Stimulated activated CD4-positive, alpha-beta T cell treated with anti-CD3 and anti-CD28 coated beads, Interleukin-1b, Interleukin-23, amount 100 ng/mL, for 24 hours (primary cell): ENCODE measurements at regions not wholly inside any gene's neighbourhood (a gene's known extent, or its start where the extent isn't known, plus 50 kb on each side); places are given as distances from the start of the nearest gene placed in this dataset.
"Not testable (repeated sequence)": the region's sequence is repeated elsewhere in the genome, so short reads cannot be mapped to it uniquely, and the experiment has no call there.

ENCODE experiments used
- DNase-seq, 4 experiments: peaks; one replicate each; pipeline ENCODE4 v3.0.0-alpha.2; 2020; ENCODE audit warnings: low read depth in 4 of 4, low spot score in 1 of 4

DNA sequence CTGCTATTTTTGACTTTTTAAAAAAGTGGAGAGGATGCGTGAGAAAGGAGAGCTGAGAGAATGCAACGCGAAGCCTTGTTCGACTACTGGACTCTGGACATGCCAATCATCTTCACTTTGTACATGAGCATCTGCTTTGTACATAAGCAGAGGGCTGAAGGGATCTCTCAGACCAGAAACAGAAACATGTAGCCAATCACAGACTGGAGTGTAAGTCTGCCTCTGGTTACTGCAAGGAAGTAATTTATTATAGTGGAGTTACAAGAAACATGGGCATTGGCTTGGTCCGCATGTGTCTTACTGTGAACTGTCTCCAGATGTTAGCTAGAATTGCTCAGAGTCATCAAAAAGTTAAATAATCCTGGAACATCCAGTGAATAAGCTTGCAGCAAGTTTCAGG is 190.0 kb upstream of the GRAMD2B start:
- DNase-seq = no peak

DNA sequence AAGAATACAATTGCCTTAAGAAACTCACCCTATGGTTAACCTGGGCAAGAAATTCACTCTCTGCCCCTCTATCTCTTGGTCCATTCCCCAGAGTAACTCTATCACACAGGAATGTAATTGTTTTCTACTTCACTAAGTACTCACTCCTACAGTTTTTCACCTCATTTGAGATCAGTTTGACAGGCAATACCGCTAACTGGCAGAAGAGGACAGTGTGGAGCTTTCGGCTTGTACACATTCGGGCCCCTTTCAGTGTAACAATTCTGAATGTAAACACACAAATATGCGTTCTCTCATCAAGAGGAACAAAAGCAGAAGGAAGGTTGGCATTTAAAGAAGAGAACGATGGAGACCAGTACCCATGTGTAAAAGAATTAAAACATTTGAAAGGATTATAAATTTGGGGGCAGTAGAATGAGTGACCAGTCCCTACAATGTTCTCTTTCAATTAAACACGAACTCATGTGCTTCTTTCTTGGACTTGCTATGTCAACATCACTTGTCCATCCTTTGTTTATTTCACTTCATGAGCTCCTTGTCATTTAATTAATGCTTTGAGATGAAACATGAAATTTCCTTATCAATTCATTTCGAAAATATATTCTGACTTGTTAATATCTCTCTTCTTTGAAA is 188.5 kb upstream of the GRAMD2B start:
- DNase-seq = no peak

DNA sequence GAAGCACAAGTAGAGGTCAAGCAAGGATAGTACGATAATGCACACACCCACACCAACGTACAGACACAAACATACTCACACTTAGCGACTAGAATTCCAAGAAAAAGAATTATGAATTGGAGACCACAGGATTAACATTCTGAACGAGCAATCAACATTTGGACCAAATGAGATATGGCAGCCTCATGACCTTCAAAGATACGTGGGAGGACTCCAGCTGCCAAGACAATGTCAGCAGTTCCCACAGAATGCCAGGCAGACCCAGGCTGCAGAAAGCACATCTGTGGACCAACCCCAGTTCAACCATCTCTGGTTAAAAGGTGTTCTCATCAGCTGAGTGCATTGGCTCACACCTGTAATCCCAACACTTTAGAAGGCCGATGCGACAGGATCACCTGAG is 187.6 kb upstream of the GRAMD2B start:
- DNase-seq = no peak

DNA sequence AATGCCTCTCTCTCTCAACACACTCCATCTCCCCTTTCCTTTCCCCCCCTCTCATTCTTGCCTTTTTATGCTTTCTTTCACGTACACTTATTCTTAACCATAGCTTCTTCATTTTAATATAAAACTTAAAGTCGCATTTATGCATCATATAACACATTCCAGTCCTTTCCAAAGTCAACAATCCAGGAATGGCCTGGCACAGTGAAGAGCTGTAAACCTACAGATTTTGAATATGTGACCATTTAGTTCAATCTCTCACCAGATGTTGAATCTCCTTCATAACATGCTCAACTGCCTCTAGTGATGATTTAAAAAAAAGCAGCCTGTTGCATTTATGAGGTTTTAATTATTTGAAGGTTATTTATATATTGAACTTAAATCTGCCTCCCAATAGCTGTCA is 186.2 kb upstream of the GRAMD2B start:
- no peak for DNase-seq

DNA sequence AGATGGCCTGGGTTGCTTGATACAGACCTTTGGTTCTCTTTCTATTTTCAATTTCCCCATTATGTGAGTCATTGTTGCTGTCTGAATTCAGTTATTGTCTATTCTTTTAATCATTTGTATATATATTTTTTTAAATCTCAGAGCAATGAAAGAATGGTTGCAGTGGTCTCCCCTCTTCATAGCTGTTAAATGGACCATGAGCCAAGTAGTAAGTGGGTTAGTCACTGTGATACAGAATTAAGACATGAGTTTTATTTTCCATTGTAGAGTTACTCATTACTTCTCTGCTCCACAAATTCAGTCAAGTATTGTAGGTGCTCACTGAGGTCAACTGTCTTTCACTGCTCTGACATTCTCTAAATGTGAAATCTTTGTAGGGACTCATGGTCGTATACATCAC is 174.6 kb upstream of the GRAMD2B start:
- no peak for DNase-seq

DNA sequence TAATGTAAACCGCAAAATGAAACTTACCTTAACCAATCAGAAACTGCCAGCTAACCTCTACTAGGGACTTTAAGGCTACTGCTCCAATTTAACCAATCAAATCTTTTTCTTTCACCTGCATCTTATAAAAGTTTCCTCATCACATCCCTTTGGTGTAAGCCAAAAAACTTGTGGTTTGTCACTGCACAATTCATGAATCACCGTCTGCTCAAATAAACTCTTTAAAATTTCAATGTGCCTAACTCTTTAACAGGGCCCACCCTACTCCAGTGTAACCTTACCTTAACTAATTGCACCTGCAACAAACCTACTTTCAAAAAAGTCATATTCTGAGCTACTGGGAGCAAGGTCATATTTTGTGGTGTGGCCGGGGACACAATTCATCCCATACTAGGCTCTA is 172.2 kb upstream of the GRAMD2B start:
- DNase-seq = no peak

DNA sequence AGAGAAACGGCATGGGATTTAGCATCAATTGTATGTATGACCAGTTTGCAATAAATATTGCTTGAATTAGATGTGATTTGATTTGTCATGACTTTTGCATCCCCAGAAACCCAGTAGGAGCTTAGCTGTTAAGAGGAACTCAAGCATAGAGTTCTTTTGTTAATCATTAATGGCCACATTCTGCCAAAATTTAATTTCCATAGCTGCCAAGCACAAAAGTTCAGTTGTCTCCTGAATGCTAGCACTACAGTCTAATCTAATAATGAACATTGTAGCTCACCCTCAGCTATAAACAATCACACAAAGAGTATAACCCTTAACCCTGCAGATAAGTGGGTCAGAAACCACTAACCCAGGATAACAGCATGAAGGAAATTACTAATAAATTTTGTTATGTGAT is 169.8 kb upstream of the GRAMD2B start:
- DNase-seq = no peak

DNA sequence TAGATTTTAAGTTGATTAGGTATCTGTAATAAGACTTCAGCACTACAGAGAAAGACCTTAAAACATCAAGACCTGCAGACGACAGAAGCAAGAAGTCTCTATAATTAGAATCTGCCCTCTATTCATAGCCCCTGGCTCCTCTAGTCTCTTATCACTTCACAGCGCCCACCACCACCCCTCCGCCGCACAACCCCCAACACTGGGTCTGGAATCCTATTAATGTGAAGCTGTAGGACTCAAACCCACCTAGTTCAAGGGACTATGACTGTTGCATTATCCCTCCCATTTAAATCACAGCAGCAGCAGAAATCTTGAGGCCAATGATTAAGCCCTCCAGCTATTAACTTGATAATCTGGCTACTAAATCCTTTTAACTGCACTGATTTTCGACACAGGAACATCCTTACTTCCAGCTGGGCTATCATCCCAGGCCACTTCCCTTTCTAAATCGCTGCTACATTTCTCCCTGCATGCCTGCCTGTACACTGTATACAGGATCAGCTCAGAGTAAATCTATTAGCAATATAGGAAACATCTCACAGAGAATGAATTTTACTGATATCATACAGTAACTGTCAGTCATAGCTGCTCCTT is 159.5 kb upstream of the GRAMD2B start:
- no peak for DNase-seq

DNA sequence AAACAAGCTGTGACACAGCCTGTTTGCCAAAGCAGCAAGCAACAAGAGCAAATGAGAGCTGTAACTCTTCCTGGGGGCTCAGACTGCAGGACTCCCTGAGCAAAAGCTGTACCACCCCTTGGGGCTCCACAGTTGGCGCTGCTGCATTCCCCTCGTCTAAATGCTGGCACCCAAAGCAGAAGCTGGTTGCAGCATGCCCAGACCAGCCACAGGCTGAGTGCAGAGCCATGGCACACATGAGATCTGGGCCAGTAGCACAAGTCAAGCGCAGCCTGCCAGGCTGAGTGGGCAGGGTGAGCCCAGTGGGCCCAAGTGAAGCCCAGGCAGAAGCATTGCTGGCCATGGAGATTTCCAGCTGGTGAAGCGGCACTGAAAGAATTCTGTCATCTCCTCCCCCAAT is 157.3 kb upstream of the GRAMD2B start:
- no peak for DNase-seq

DNA sequence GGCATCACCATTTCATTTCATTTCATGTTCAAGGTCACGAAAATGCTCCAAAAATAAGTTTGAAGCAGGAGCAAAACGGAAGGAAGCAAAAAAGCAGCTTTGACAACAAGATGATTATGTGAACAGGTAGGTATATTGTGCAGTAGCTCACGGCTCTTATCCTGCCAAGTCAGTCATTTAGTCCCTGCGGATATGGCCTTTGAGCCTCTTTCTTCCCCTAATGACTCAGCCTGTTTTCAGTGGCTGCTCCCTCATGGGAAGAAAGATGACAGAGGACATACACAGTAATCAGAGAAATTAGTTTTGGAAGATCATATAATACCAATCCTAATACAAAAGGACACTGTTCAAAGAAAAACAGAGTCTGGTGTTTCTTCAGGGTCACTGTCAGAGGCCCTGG is 155.8 kb upstream of the GRAMD2B start:
- no peak for DNase-seq

DNA sequence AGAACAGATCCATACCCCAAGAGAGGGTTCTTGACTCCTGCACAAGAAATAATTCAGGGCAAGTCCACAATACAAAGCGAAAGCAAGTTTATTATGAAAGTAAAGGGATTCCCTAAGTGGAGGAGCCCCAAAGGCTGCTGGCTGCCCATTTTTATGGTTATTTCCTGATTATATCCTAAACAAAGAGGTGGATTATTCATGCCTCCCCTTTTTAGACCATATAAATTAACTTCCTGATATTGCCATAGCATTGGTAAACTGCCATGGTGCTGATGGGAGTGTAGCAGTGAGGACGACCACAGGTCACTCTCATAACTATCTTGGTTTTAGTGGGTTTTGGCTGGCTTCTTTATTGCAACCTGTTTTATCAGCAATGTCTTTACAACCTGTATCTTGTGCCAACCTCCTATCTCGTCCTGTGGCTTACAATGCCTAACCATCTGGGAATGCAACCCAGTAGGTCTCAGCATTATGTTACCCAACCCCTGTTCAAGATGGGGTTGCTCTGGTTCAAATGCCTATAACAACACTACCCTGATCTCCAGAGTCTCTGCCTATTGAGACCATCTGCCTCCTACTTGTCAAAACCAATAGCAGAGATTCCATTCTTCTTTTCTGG is 154.4 kb upstream of the GRAMD2B start:
- DNase-seq = no peak

DNA sequence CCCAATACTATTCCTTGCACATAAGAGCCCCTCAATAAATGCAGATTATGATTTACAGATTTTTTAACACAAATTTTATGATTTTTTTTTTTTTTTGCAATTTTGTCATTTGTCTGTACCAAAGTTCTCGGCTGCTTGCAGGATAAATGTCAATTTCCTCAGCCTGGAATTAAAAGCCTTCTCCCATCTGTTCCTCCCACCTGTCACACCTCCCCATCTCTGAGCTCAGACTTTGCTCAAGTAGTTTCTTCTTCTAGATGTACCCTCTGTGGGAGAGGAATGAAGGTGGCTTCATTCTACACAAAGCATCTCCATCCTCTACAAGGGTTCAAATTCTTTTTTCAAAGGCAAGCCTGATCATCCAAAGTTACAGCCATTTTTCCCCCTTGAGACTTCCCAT is 153.7 kb upstream of the GRAMD2B start:
- no peak for DNase-seq

DNA sequence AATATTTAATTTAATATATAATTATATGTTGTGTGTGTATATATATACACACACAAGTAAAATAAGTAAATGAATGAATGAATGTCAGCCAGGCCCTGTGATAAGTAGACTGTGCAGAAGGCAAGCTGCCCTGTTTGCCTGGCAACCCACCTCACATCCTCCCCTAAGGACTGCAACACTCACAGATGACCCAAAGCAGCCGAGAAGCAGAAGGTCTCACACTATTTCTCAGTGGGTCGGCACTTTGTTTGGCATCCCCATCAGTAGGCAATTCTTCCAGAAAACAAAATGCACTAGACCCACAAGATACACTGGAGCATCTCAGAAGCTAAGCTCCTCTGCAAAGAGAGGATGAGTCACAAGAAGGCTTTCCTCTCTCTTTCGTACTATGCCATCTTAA is 152.1 kb upstream of the GRAMD2B start:
- no peak for DNase-seq

DNA sequence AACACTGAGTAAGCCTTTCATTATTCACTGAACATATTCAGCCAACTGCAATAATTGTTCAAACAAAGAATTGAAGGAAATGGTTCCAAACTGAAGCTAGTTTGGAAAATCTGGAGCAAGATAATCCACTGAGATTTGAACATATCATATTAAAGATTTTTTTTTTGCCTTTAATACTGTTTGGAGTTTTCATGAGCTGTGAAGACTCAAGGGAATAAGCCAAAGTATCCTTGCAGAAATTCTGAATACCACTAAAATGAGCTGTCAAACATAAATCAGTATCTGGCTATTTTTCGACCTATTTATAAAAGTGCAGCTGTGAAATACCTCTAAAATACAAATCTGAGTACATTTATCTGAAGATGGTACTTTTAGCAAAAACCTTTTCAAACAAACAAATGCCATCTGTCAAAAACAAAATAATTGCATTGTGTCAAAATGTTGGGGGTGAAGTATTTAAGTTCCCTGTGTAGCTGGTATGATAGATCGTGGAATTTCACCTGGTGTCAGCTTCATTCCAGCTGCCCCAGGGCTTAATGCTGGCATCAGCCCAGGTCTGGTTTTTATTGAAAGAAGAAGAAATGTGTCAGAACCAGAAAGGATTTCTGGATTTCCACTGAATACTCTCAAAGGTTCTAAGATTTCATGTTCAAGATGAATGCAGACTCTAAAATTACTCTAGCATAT is 149.0 kb upstream of the GRAMD2B start:
- DNase-seq = no peak

DNA sequence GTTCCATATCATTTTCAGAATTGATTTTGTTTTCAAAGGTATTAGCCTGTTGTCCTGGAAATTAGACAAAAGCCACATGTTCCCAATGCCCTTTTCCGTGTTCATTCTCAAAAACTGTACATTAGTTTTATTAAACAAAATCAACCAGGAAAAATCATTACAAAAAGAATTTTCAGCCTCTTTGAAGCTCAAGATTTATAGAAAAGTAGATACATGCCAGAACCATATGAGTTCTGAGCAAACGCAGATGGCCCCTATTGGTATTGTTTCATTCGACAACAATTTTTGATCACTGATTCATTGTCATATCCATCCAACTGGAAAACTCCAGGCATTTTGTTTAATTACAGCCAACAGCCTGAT is 148.5 kb upstream of the GRAMD2B start:
- DNase-seq = no peak

DNA sequence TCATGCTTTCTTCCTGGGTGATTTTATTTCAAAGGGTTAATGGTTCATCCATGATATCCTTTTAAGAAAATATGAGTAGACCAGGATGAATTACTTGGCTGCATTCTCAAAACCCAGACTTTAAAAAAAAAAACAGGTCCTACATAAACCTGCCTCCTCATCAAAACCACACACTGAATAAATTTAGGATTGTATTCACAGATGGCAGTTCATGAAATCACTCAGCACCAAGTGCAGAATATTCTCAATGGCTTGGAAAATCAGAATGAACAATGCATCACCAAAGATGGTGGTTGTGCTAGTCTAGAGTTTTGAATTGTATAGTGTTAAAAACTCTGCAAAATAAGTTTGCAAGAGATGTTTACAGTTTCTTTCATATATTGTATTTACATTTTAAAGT is 145.4 kb upstream of the GRAMD2B start:
- no peak for DNase-seq

DNA sequence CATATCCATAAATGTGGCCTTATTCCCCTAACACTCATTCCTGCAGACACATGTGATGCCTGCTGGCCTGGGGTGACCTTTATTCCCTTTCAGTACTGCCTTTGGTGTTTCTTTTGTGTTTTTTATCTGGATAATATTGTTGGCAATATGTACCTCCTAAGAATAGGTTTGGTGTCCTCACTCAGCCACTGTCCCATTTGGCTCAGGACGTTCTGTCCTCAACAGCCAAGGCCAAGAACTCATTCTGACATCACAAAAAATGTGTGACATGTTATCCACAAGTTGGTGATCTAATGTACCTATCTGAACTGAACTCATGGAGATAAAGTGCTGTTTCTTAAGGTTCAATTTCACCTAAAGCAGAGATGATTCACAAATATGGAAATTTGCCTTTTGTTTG is 142.9 kb upstream of the GRAMD2B start:
- DNase-seq = no peak

DNA sequence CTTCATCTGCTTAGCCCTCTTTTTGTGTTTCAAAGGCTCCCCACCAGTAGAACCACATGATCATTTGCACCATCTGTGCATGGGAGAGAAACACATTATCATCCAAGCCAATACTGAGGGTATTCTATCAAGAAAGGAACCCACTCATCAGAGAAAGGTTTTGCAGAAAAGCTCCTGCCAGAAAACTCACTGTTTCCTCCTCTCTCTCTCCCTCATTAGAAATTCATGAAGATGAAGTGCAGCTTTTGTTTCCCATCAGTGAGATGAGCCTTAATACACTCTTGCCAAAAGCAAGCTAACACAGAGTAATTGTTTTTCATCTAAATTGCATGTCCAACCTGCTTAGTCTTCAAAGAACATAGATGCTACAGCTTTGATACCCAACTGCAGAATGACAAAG is 142.4 kb upstream of the GRAMD2B start:
- no peak for DNase-seq

DNA sequence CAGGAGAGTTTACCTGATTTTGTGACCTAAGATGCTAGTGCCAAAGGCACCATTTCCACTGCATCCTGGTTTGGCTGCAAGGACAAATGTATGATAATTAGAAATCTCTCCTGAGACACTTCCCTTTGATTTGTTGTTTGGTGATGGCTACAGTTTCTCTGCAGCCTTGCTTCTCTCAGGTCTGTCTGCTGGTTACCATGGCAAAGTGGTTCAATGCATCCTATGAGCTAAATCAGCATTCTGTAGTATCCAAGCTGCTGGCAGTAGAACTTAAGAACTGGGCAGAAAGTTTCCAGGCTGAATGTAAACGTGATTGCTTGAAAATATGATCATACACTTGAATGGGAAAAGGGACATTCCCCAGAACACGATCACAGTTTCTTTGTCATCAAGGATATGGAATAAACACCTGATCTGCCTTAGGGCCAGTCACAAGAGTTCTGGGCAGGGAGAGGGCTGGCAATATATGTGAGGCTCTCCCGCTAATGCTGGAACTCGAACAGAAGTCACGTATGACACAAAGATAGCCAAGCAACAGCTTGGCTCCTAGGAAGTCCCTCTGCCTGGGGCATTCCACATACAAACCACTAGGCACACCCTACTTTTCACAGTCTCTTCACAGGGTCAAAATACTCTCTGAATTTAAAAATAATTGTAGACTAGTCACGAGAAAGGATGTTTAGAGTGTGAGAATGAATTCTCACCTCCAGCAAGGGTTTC is 138.1 kb upstream of the GRAMD2B start:
- no peak for DNase-seq

DNA sequence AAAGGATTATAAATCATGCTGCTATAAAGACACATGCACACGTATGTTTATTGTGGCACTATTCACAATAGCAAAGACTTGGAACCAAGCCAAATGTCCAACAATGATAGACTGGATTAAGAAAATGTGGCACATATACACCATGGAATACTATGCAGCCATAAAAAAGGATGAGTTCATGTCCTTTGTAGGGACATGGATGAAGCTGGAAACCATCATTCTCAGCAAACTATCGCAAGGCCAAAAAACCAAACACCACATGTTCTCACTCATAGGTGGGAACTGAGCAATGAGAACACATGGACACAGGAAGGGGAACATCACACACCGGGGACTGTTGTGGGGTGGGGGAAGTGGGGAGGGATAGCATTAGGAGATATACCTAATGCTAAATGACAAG is 127.1 kb upstream of the GRAMD2B start:
- not testable (repeated sequence) for DNase-seq

DNA sequence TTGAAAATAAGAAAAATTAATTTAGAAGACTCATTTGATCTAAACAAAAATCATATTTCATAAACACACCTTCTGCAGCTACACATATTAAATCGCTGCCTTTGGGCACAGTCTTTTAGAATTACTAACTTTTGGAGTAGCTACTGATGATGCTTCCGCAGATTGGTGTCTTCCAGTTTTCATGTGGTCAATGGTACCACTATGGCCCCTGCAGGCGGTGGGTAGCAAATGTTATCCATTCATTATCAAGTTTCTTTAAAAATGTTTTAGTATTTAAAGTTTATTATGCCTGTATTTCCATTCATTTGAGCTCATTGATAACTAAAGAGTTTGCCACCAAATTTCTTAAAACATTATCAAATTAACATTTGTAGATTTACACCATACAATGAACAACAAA is 122.9 kb upstream of the GRAMD2B start:
- no peak for DNase-seq

DNA sequence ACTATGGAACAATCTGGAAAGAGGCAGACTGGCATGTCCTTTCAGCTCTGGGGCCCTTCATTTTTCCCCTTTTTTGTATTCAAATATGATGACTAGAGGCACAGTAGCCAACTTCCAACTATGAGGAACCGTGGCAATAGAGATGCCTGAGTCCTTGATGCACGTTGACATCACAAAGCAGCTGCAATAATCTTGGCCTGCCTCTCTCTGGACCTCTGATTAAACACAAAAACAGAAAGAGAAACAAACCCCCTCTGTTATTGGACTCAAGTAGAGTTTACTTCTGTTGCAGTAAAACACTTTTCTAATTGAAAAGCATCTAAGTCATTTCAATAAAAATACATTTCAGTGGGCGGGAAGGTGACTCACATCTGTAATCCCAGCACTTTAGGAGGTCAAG is 122.2 kb upstream of the GRAMD2B start:
- DNase-seq = no peak
